Mucosa of rectum (tissue), 2 donors: ENCODE measurements at regions not wholly inside any gene's neighbourhood (a gene's known extent, or its start where the extent isn't known, plus 50 kb on each side); places are given as distances from the start of the nearest gene placed in this dataset.
"Not testable (repeated sequence)": the region's sequence is repeated elsewhere in the genome, so short reads cannot be mapped to it uniquely, and the experiment has no call there.

Experiments used
- H3K27ac ChIP-seq, 2 donors: one replicate each; pipeline ENCODE4 v1.7.0; 2013; ENCODE audit warnings: inconsistent platforms in 2 of 2, low read depth in 2 of 2, low read length in 2 of 2
- H3K27me3 ChIP-seq, 2 donors: one replicate each; pipeline ENCODE4 v1.7.0; 2013; ENCODE audit warnings: low read length in 2 of 2; ENCODE audit not compliant: control insufficient read depth in 2 of 2, insufficient read depth in 2 of 2
- H3K36me3 ChIP-seq, 2 donors: one replicate each; pipeline ENCODE4 v1.7.0; 2013; ENCODE audit warnings: low read length in 2 of 2; ENCODE audit not compliant: control insufficient read depth in 2 of 2, insufficient read depth in 2 of 2
- H3K4me1 ChIP-seq, 2 donors: one replicate each; pipeline ENCODE4 v1.7.0; 2013; ENCODE audit warnings: low read length in 2 of 2, mild to moderate bottlenecking in 1 of 2; ENCODE audit not compliant: control insufficient read depth in 2 of 2, insufficient read depth in 2 of 2
- H3K4me3 ChIP-seq, 2 donors: one replicate each; pipeline ENCODE4 v1.7.0; 2013; ENCODE audit warnings: low read length in 2 of 2
- H3K9ac ChIP-seq, 2 donors: one replicate each; pipeline ENCODE4 v1.7.0; 2013; ENCODE audit warnings: low read length in 2 of 2, low read depth in 1 of 2, mild to moderate bottlenecking in 1 of 2
- H3K9me3 ChIP-seq, 2 donors: one replicate each; pipeline ENCODE4 v1.7.0; 2013; ENCODE audit warnings: low read length in 2 of 2; ENCODE audit not compliant: control insufficient read depth in 2 of 2
- donor health status: healthy.
- donor health status: Normal muscosa, but diverticular disease.

GRCh38 chr5:145661737-145662485, 173.2 kb downstream of the PRELID2 start:
- Histone ChIP-seq H3K27ac (no peak overlapping the region), H3K9ac (no peak overlapping the region), H3K4me3 (no peak overlapping the region), H3K36me3 (no peaks in the 10 kb centered on the region), H3K4me1 (no peaks in the 10 kb centered on the region), H3K9me3 (no peaks in the 10 kb centered on the region), H3K27me3 (no peaks in the 10 kb centered on the region)

GRCh38 chr5:145660897-145661640, 174.1 kb downstream of the PRELID2 start:
- no peaks in the 10 kb centered on the region for H3K4me1 ChIP-seq
- no peaks in the 10 kb centered on the region for H3K36me3 ChIP-seq
- no peak overlapping the region for H3K4me3 ChIP-seq
- no peaks in the 10 kb centered on the region for H3K27me3 ChIP-seq
- no peaks in the 10 kb centered on the region for H3K9me3 ChIP-seq
- H3K9ac ChIP-seq, result no peak overlapping the region
- H3K27ac ChIP-seq, result no peak overlapping the region

GRCh38 chr5:145658435-145658834, 176.7 kb downstream of the PRELID2 start:
- no peak overlapping the region for H3K4me3 ChIP-seq
- H3K9me3 ChIP-seq, result no peaks in the 10 kb centered on the region

GRCh38 chr5:145652700-145653099, 182.4 kb downstream of the PRELID2 start:
- not testable (repeated sequence) for H3K27me3 ChIP-seq, H3K4me3 ChIP-seq, H3K36me3 ChIP-seq, H3K9me3 ChIP-seq, H3K9ac ChIP-seq, H3K27ac ChIP-seq, H3K4me1 ChIP-seq

More at GRCh38 chr5:145658435-145658834, 176.7 kb downstream of the PRELID2 start:
- no peaks in the 10 kb centered on the region for H3K36me3 ChIP-seq
- H3K27me3 ChIP-seq, result no peaks in the 10 kb centered on the region
- H3K27ac ChIP-seq, result no peak overlapping the region
- no peaks in the 10 kb centered on the region for H3K4me1 ChIP-seq
- H3K9ac ChIP-seq, result no peak overlapping the region

GRCh38 chr5:145647137-145647536, 188.0 kb downstream of the PRELID2 start:
- not testable (repeated sequence) for H3K27me3 ChIP-seq, H3K4me1 ChIP-seq, H3K9ac ChIP-seq, H3K4me3 ChIP-seq, H3K9me3 ChIP-seq, H3K36me3 ChIP-seq, H3K27ac ChIP-seq

GRCh38 chr5:145643214-145643613, 191.9 kb downstream of the PRELID2 start:
- H3K4me1 ChIP-seq, H3K36me3 ChIP-seq, H3K27ac ChIP-seq, H3K9me3 ChIP-seq, H3K4me3 ChIP-seq, H3K27me3 ChIP-seq, H3K9ac ChIP-seq: not testable (repeated sequence)

- Histone ChIP-seq H3K4me3 (no peak overlapping the region), H3K27me3 (no peaks in the 10 kb centered on the region), H3K27ac (no peak overlapping the region), H3K4me1 (no peaks in the 10 kb centered on the region), H3K9me3 (no peaks in the 10 kb centered on the region), H3K9ac (no peak overlapping the region), H3K36me3 (no peaks in the 10 kb centered on the region)
Observed at GRCh38 chr5:145637396-145637795, 197.7 kb downstream of the PRELID2 start.

GRCh38 chr5:145636371-145636770, 198.8 kb downstream of the PRELID2 start:
- no peak overlapping the region for H3K9ac ChIP-seq
- no peaks in the 10 kb centered on the region for H3K9me3 ChIP-seq
- no peaks in the 10 kb centered on the region for H3K36me3 ChIP-seq
- H3K4me3 ChIP-seq, result no peak overlapping the region
- no peaks in the 10 kb centered on the region for H3K27me3 ChIP-seq
- no peaks in the 10 kb centered on the region for H3K4me1 ChIP-seq
- no peak overlapping the region for H3K27ac ChIP-seq

GRCh38 chr5:145633474-145633873, 201.7 kb downstream of the PRELID2 start:
- Histone ChIP-seq H3K9me3 (no peaks in the 10 kb centered on the region), H3K27me3 (no peaks in the 10 kb centered on the region), H3K27ac (no peak overlapping the region), H3K4me1 (no peaks in the 10 kb centered on the region), H3K9ac (no peak overlapping the region), H3K4me3 (no peak overlapping the region), H3K36me3 (no peaks in the 10 kb centered on the region)

GRCh38 chr5:145632701-145633100, 202.4 kb downstream of the PRELID2 start:
- Histone ChIP-seq H3K9ac (no peak overlapping the region), H3K4me3 (no peak overlapping the region), H3K9me3 (no peaks in the 10 kb centered on the region), H3K27ac (no peak overlapping the region), H3K27me3 (no peaks in the 10 kb centered on the region), H3K36me3 (no peaks in the 10 kb centered on the region), H3K4me1 (no peaks in the 10 kb centered on the region)
